ENCODE measurements at regions not wholly inside any gene's neighbourhood (a gene's known extent, or its start where the extent isn't known, plus 50 kb on each side); places are given as distances from the start of the nearest gene placed in this dataset.

DNA sequence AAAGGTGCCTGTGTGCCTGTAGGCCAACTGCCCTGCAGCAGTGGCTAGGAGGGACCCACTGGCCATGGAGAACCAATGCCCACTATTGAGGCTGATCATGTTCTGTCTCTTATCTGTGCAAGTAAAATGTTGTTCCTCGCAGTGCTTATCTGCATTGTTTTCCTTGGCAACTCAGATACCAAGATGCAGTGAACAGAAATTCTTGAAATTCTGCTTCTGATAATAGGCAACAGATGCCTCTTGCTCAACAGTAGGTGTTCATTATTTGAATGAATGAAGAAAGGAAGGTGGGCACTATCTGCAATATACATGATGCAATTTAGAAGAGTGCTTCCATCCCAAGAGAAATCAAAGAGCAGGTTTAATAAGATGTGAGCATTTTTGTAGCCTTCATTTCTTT, 232.2 kb downstream of the NUAK1 start:
- no peak for DNase-seq

DNA sequence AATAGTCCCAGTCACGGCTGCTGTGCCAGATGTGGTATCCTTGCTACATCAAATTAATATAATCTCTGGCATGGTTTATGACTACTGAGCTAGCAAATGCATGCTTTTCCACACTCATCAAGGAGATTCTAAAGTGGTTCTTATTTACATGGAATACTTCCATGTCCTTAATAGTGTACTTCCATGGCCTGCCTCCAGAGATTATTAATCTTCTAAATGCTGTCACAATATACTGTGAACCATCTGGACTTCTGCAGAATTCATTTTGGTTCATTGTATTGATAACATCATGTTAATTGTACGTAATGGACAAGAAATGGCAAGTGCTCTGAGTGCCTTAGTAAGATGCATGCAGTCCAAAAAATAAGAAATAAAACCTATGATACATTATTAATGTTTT, 230.8 kb downstream of the NUAK1 start:
- no peak for DNase-seq

DNA sequence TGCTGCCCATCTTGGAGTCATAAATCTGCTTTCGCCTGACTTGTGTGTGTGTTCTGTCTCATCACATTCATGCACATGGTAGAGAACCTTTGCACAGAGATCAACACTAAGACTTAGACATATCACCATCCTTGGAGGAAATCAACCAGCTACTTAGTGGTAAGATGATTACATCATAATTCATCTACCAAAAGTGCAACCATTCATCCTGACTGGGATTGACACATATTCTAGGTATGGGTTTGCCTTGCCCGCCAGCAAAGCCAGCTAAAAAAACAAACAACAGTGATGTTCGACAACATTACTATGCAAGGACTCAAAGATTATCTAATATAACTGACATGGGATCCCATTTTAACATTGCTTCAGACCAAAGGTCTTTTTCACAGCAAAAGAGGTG, 228.7 kb downstream of the NUAK1 start:
- no peak for DNase-seq

DNA sequence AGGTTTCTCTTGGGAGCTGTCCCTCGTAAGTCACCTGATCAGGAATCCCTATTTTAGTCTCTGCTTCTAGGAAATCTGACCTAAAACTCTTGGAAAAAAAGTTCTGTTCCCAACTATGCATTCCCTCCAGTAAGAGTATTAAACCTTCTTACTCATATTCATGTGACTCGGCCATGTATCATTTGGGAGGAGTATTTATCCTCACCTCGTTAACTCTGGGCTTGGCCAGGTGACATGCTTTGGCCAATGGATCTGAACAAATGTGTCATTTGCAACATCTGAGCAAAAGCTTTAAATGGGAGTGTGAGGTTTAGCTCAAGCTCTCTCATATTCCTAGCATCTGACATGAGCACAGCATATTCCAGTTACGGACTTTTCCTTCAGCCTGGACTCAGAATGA, 226.8 kb downstream of the NUAK1 start:
- no peak for DNase-seq

DNA sequence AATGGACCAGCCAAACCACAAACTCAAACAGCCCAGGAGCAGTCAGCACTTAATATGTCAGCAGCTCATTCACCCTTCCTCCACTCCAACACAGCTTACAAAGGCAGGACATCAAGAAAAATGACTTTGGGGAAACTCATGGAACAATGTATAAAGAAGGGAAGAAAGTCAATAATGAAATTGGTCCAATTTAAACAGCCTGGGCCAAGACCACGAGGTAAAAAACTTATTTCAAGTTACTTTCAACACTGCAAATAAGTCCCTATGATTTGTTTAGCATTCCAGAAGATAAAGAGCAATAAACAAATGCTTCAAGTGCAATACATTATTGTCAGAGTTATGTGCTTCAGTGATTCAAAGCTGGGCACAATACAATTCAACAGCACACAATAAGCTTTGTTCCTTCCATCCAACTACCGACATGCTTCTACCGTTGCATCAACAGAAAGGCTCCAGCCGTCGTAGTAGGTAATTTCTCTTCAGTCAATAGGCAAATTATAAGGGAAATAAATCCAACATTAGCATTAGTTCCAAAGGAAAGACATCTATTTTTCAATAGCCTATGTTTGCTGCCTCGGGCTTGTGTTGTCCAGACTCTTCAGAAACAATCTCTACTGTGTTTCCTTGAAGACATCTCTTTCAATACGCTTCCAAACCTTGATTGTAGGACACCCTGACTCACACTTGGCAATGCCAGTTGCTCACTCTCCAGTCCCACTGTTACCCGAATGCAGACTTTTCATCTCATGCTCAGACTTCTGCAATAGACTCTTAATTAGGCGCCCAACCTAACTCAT, 225.7 kb downstream of the NUAK1 start:
- no peak for DNase-seq

DNA sequence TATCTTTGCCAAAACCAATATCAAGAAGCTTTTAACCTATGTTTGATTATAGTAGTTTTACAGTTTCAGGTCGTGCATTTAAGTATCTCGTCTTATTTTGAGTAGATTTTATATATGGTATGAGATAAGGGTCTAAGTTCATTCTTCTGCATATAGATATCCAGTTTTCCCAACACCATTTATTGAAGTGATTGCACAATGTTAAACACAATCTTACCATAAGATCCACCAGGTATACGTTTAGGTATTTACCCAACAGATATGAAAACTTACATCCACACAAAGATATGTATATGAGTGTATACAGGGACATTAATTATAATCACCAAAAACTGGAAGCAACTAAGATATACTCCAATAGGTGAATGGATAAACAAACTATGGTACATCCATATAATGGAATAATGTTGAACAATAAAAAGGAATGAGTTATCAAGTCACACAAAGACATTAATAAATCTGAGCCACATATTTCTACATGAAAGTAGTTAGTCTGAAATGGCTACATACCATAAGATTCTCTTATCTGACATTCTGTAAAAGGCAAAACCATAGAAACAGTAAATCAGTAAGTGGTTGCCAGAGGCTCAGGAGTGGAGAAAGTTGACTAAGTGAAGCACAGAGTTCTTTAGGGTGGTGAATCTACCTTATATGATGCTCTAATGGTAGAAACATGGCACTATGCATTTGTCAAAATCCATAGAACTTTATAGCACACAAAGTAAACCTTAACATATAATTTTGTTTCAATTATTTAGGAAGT, 222.6 kb downstream of the NUAK1 start:
- DNase-seq, result no peak

DNA sequence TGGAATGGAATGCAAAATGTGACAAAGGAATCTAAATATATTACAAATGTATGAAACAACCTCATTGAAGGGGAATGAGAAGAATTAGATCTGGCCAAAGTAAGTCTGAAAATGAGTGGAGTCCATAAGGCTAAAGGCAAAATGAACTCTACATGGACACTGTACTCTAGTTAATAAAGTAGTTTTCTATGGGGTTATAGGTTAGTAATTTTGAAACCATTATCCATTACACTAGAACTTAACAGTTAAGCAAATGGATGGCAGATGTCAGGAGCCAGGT, 222.1 kb downstream of the NUAK1 start:
- DNase-seq, result no peak

DNA sequence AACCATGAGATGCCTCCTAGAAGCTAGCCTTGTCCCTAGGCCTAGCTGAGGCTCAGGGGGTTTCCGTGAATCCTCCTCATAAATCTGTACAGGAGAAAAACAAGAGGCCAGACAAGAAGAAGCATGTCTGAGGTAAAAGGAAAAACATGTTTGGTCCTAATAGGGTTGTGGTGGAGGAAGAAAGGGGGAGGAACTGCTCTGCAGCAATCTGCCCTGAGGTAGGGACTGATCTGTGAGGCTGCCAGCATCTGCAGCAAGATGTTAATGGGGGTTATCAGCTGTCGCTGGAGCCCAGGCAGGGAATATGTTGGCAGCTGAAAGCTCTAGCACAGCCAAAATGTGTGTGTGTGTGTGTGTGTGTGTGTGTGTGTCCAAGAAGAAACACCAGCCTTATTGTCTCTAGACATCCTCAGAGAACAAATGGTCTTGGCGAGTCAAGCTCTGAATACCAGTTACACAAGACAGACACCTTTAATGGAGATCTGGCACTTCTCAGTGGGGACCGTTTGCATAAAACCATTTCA, 218.5 kb downstream of the NUAK1 start:
- no peak for DNase-seq

DNA sequence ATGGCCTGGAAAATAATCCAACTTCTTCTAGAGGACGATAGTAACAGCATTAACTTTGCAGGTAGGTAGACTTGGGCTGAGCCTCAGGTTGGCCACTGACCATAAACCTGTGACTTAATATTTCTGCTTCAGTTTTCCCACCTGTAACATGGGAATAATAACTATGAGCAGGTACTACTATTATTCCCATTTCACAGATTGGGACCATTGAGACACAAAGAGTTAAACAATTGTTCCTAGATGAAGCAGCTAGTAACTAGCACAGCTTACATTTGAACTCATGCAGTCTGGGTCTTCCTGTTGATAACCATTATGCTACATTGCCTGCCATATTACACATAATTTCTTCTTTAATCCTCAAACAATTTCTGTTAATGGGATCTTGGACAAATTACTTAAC, 217.7 kb downstream of the NUAK1 start:
- no peak for DNase-seq

DNA sequence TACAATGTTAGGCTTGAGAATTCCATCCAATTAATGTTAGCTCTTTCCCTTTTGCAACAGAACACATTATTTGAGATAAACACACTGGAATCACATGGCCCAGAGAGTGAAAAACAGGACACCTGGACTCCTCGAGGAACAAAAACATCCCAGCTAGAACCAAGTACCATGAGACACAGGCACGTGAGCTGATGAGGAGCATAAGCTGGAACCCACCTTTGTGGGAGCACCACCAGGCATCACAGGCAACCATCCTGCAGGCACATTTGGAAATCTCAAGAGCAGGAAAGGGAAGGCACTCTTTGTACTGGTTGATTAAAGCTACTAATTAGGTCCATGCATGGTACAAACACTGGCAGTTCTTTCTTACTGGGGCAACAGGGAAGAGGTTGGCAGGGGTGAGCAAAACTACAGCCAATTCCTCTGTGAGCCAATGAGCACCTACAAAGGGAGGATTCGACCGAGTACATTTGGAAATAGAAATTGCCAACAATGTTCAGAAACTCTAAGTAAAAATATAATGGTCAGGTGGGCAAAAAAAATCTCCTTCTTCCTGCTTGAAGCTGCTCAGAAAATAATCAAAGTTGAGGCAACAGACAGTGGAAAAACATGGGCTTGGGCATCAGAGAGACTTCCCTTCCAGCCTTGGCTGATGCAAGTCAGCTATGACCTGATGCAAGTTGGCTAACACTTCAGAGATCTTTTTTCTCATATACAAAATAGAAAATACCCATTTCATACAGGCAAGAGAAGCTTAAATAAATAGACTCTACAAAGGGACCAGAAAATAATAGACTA, 216.7 kb downstream of the NUAK1 start:
- DNase-seq, result no peak

DNA sequence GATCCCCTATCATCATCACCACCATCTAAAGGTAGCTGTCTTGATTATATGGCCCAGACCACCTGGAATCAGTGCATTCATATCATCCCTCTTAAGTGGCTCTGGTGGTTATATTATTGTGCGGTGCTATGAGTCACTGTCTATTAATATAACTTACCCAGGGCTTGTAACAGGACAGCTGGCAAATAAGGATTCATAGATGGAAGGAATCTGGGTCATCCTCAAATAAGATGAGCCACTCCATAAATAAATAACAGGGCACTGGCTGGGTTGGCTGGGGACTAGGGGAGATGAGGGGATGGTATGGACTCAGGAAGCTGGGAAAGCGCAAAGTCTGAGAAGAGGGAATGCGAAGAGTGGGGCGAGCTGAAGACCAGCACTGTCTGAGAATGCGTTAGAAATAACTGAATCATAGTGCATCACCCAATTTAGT, 216.1 kb downstream of the NUAK1 start:
- DNase-seq, result no peak

DNA sequence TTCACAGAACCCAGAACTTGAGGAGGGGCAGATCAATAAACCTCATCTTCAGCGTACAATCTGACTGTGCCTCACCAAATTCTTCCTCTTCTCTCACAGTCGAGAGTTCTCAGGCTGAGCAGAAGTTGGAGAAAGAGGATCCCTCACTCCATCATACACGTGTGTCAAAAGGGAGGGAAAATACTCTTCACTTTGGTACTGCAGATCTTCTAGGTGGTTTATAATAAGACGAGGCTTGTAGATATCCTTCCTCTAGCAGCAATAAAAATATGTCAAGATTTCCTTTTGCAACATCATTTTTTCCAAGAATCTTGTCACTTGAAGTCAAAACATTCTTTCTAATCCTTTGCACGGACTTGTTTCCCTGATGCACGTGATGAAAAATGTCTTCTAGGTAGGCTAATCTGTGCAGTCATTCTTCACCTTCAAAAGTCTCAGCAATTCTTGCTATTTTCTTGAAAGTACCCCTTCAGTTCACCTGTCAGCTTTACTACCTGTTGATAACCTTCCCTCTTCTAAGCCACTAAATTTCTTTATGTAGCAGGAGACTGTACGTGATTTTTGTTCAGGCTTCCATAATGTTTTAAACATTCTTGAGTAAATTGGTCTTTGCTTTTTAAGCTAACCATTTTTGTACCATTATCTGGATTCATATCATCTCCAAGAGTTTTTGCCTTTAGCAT, 214.1 kb downstream of the NUAK1 start:
- no peak for DNase-seq

DNA sequence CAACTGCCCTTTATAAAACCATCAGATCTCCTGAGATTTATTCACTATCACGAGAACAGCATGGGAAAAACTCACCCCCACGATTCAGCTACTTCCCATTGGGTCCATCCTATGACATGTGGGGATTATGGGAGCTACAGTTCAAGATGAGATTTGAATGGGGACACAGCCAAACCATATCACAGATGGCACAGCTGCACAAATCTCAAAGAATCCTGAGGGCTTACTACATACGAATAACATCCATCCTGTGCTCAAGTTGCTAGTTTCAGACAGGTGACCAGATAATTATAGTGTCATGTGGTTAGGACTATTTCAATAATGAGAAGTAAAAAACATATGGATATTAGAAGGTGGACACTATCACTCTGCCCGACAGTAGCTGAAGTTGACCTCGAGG, 211.2 kb downstream of the NUAK1 start:
- DNase-seq, result no peak

DNA sequence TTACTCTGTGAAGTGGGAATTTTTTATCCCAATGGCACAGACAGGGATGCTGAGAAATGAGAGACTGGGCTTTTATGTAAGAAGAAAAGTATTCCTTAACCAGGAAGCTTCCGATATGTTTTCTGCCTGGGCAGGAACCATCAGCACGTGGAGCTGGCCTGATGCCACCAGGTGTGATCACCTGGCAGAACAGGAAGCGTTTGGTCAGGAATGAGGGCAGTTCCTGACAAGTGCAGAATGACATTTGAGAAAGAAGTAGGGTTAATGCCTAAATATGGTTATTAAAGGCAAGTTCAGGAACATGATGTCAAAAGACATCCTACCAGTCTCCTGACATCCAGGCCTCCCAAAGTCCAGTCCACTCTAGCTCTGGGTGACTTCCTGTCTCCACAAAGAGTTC, 210.3 kb downstream of the NUAK1 start:
- no peak for DNase-seq

DNA sequence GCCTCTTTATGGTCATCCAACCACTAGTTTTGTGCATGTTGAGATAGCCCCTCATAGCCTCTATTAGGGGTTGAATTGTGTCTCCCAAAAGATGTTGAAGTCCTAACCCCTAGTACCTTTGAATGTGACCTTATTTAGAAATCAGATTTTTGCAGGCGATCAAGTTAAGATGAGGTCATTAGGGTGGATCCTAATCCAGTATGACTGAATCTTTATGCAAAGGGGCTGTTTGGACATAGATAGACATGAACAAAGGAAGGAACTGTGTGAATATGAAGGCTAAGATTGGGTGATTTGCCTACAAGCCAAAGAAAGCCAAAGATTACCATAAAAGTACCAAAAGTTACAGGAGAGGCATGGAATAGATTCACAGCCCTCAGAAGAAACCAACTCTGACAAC, 209.6 kb downstream of the NUAK1 start:
- DNase-seq, result no peak

DNA sequence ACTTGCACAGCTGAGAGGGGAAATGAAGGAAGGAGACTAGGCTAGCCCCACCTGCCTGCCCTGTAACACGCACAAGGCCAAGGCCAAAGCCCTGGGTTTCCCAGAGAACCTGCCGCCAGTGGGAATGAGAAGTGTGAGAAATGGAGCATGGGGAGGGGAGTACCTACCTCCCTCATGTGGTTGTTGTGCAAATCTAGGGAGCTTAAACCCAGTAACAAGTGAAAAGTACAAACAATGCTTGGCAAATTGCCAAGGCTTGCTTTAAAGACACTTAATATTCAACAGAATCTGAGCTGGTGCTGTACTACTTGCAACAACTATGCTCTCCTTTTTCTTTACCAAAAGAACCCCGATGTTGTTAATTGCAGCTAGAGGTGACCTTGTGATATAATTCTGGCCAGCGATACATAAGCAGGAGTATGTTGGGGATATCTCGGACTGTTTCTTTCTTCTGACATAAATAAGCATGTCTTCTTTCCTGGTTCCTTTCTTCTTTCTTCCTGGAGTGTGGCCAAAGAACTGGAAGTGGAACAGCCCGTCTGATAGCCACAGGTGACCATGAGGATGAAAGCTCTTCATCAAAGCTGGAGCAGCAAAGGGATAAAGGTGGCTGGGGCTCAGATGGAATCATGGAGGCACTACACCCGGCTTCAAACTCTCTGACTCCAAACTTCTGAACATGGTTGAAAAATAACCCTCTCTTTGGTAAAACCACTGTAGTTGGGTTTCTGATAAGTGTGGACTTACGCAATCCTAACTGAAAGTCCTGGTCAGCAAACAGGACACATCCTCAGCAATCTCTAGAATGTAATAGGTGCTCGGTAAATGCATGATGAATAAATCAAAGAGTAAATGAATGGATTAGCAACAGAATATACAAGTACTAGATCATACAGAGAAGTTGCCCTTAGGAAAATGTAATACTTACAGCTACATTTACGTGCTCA, 207.9 kb downstream of the NUAK1 start:
- no peak for DNase-seq

DNA sequence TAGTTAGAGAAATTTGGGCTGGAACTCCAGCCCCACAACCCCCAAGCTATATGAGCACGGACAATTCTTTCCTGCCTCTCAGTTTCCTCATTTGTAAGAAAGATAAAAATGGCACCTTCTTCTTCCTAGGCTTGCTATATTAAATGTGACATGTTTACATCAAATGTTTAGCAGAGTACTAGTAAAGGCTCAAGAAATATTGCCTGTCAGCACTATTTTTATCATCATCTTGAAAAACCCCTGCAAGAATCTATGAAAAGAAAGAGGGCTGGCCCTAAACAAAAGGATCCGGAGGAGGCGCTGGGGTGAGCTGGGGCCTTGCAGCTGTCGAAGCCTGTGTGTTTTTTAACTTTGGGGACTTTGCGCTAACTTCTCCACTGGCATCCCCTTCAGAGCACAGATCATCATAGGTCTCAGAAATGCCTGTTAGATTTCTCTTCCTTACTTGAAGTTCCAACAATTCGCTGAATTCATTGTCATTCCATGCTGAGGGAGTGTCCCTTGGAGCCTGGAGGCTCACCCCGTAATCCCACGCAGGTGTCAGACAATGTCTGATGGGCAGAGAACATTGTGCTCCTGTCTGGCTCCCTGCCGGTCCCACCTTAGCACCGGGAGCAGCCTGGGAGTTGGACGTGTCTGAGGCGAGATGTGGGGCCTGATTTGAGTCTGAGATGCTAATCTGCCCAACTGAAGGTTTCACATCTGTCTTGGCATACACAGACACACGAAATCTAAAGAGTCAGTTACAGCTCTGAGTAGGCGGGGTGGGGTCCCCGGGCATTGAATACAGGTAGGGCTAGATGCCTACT, 206.8 kb downstream of the NUAK1 start:
- DNase-seq, result no peak

DNA sequence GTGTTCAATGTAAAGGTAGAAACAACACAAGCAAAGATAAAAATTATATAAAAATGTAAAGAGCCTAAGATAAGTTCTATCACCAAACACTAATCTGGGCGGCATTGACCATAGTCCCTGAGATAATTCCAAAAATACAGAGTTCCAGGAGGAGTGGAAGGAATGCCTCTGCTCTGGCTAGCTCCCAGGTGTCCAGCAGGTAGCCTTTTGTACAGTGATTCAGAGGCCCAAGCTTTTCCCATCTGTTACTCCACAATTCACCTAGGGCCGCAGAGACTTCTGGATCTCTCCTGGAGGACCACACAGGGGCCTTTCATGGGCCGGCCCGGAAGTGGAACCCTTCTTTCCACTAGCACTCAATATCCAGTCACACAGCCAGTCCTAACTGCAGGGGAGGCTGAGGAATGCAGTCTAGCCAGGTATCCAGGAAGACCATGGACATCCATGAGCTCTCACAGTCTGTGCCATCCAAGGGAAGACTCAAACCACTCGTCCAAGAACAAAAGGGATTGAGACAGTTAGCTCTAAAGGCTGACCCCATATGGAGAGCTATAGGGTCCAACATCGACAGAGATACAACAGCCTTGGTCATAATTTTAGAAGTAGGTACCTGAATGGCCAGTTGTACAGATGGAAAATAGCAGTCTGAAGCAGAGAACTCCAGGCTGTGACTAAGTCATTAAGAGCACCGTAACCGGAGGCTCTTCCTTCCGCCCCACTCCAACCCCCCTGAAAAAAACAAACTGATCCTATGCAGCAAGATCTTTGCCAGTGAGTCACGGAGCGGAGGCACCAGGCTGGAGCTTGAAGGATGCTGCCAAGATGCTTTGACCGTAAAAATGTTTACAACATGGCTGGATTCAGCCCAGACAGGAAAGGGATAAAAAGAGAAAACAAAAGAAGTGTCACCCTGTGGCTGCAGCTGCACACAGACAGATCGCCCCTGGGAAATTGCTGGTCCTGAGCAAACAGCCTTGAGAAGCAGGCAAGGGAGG, 204.8 kb downstream of the NUAK1 start:
- no peak for DNase-seq

DNA sequence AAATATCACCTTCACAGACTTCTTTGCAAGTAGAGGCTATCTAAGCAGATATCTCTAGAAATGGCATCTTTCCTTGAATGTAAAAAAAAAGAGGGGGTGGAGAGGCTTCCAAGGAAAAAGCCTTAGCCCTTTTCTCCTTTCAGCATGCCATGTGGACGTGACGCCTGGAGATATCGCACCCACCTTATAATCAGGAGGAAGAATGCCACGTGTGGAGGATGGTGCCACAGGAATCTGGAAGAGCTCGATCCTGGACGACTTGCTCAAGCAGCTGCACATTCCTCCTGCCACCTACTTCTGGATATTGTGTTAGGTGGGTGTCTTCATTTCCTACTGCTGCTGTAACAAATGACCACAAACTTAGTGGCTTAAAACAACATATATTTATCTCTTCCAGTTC, 203.6 kb downstream of the NUAK1 start:
- DNase-seq, result no peak

DNA sequence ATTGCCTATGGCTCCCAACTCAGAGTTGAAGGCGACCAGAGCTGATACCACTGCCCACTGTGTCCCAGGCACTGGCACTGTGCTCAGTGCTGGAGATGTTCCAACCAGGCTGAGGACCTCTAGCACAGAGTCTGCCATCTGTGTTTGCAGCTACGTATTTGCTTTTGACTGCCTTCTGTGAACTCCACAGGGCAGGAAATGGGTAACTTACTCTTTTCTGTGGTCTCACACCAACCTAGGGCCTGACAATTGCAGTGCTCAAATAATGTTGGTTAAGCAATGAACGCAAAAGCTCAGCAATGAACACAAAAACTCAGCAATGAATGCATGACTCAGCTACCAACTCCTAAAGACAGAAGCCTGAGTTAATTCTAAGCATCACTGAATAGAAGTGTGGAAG, 202.8 kb downstream of the NUAK1 start:
- no peak for DNase-seq

All from inflammatory macrophage treated with lipopolysaccharide for 1 hour (primary cell).